GM23338 (cell line): ENCODE measurements at regions not wholly inside any gene's neighbourhood (a gene's known extent, or its start where the extent isn't known, plus 50 kb on each side); places are given as distances from the start of the nearest gene placed in this dataset.

Source experiments
- ATAC-seq: fragments of 200-7000 bp; cut with Tn5 transposase; 3 replicates; pipeline ENCODE4 v1.9.1; 2020
- DNase-seq: peaks from one replicate; pipeline ENCODE4 v3.0.0-alpha.2; 2015; ENCODE audit warnings: low spot score
- H2AFZ ChIP-seq: fragments of 200-600 bp; sonication (generic); 2 replicates; pipeline ENCODE4 v1.8.0; 2016; ENCODE audit warnings: antibody characterized with exemption, mild to moderate bottlenecking, moderate library complexity
- H3F3A ChIP-seq: fragments of 200-600 bp; sonication (generic); replicated peaks from 2 replicates; pipeline ENCODE4 v1.8.0; 2017; ENCODE audit warnings: antibody characterized with exemption, mixed run types, low read depth
- H3K27ac ChIP-seq: fragments of 200-600 bp; sonication (generic); 2 replicates; pipeline ENCODE4 v1.6.1; 2016; ENCODE audit warnings: low read depth
- H3K27me3 ChIP-seq: fragments of 200-600 bp; sonication (generic); 2 replicates; pipeline ENCODE4 v1.8.0; 2016; ENCODE audit warnings: mild to moderate bottlenecking, mixed run types, moderate library complexity; ENCODE audit not compliant: insufficient read depth
- H3K36me3 ChIP-seq: fragments of 200-600 bp; sonication (generic); 2 replicates; pipeline ENCODE4 v1.8.0; 2016; ENCODE audit warnings: mild to moderate bottlenecking; ENCODE audit not compliant: insufficient read depth
- H3K4me1 ChIP-seq: fragments of 200-600 bp; sonication (generic); 2 replicates; pipeline ENCODE4 v1.8.0; 2016; ENCODE audit warnings: mild to moderate bottlenecking, moderate library complexity; ENCODE audit not compliant: insufficient read depth
- H3K4me2 ChIP-seq: fragments of 200-600 bp; sonication (generic); 2 replicates; pipeline ENCODE4 v1.7.1; 2017; ENCODE audit warnings: mixed run types
- H3K4me3 ChIP-seq: fragments of 200-600 bp; sonication (generic); 2 replicates; pipeline ENCODE4 v1.6.1; 2016; ENCODE audit warnings: mixed run types
- H3K79me2 ChIP-seq: fragments of 200-600 bp; sonication (generic); replicated peaks from 2 replicates; pipeline ENCODE4 v1.8.0; 2017; ENCODE audit warnings: mild to moderate bottlenecking; ENCODE audit not compliant: insufficient read depth
- H3K9me2 ChIP-seq: fragments of 200-600 bp; sonication (generic); 2 replicates; pipeline ENCODE4 v1.8.0; 2017; ENCODE audit not compliant: insufficient read depth
- H4K20me1 ChIP-seq: fragments of 200-600 bp; sonication (generic); replicated peaks from 2 replicates; pipeline ENCODE4 v1.8.0; 2017; ENCODE audit warnings: mild to moderate bottlenecking; ENCODE audit not compliant: insufficient read depth
- H3K27ac Mint-ChIP-seq: 2 replicates; pipeline ENCODE4 v1.8.0; 2020; ENCODE audit warnings: inconsistent platforms, mild to moderate bottlenecking, moderate library complexity, mixed read lengths
- H3K27me3 Mint-ChIP-seq: 3 replicates; pipeline ENCODE4 v1.8.0; 2022; ENCODE audit warnings: low read depth, mild to moderate bottlenecking, moderate library complexity, mixed read lengths, inconsistent platforms; ENCODE audit not compliant: insufficient read depth, poor library complexity
- H3K36me3 Mint-ChIP-seq: 3 replicates; pipeline ENCODE4 v1.8.0; 2021; ENCODE audit warnings: low read depth, mild to moderate bottlenecking, inconsistent platforms, moderate library complexity, mixed read lengths
- H3K4me1 Mint-ChIP-seq: 3 replicates; pipeline ENCODE4 v1.8.0; 2020; ENCODE audit warnings: mild to moderate bottlenecking, inconsistent platforms, mixed read lengths
- H3K4me3 Mint-ChIP-seq: 3 replicates; pipeline ENCODE4 v1.8.0; 2021; ENCODE audit warnings: moderate library complexity, mild to moderate bottlenecking, inconsistent platforms, mixed read lengths
- H3K9me3 Mint-ChIP-seq: 3 replicates; pipeline ENCODE4 v1.8.0; 2020; ENCODE audit warnings: moderate library complexity, mild to moderate bottlenecking, inconsistent platforms, mixed read lengths
- JUNB ChIP-seq: IDR thresholded peaks from one replicate; pipeline ENCODE4 v1.6.1; 2016; ENCODE audit warnings: antibody characterized with exemption; ENCODE audit not compliant: unreplicated experiment
- NANOG ChIP-seq: IDR thresholded peaks from 2 replicates; pipeline ENCODE4 v1.6.1; 2016; ENCODE audit warnings: antibody characterized with exemption, borderline replicate concordance
- ZNF331 ChIP-seq: fragments of 250-450 bp; sonication (Bioruptor Pico); IDR thresholded peaks from 2 replicates; pipeline ENCODE4 v1.5.0; 2020; ENCODE audit warnings: low read depth, mild to moderate bottlenecking, moderate library complexity
- TF ChIP-seq, protein P1 (sequence below), 2 experiments: fragments of 200-600 bp in 1 of 2; sonication (generic) in 1 of 2; conservative IDR thresholded peaks; 2 replicates each; pipeline versions ENCODE4 v1.5.1 to v1.6.1; 2016 to 2017; ENCODE audit warnings: antibody characterized with exemption in 2 of 2, low read depth in 2 of 2, mild to moderate bottlenecking in 2 of 2, moderate library complexity in 1 of 2
- TF ChIP-seq, protein P2 (sequence below): IDR thresholded peaks from 2 replicates; pipeline ENCODE4 v1.6.1; 2016; ENCODE audit warnings: antibody characterized with exemption

DNA sequence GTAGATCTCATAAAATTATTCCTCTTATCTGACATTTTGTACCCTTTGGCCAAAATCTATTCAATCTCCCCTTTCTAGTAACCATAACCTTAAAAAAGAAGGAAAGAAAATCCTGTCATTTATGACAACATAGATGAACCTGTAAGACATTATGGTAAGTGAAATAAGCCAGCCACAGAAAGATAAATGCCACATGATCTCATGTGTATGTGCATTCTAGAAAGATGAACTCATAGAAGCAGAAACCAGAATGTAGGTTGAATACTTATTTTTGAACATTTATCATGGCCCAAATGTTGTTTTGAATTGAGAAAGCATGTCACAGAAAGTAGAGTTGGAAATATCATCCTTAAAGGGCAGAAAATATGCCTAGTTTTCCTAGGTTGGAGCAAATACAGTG is 1053.6 kb downstream of the SLC6A15 start:
- H3K9me3 Mint-ChIP-seq = peaks cover 20% of the 10 kb centered on the region
- Histone ChIP-seq H3K4me3 (no peak overlapping the region), H3K4me2 (no peak overlapping the region), H3K27ac (no peak overlapping the region), H3K36me3 (no peaks in the 10 kb centered on the region), H4K20me1 (no peaks in the 10 kb centered on the region), H3F3A (no peaks in the 10 kb centered on the region), H2AFZ (no peak overlapping the region), H3K4me1 (no peaks in the 10 kb centered on the region), H3K9me2 (peaks cover 11% of the 10 kb centered on the region; the same call in 1 of the 2 replicates), H3K79me2 (no peaks in the 10 kb centered on the region), H3K27me3 (no peaks in the 10 kb centered on the region)
- H3K4me1 Mint-ChIP-seq = peaks cover 3% of the 10 kb centered on the region; the same call in 2 of the 3 replicates
- no peak overlapping the region for H3K4me3 Mint-ChIP-seq
- TF ChIP-seq, protein P1, sequence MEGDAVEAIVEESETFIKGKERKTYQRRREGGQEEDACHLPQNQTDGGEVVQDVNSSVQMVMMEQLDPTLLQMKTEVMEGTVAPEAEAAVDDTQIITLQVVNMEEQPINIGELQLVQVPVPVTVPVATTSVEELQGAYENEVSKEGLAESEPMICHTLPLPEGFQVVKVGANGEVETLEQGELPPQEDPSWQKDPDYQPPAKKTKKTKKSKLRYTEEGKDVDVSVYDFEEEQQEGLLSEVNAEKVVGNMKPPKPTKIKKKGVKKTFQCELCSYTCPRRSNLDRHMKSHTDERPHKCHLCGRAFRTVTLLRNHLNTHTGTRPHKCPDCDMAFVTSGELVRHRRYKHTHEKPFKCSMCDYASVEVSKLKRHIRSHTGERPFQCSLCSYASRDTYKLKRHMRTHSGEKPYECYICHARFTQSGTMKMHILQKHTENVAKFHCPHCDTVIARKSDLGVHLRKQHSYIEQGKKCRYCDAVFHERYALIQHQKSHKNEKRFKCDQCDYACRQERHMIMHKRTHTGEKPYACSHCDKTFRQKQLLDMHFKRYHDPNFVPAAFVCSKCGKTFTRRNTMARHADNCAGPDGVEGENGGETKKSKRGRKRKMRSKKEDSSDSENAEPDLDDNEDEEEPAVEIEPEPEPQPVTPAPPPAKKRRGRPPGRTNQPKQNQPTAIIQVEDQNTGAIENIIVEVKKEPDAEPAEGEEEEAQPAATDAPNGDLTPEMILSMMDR (conservative IDR thresholded peaks at IDR 0.05; ENCODE audit: low read depth in 2 of 2) = no peak
- no peak for TF ChIP-seq JUNB
- ATAC-seq (no peak), DNase-seq (no peak)
- H3K27ac Mint-ChIP-seq = no peak overlapping the region
- peaks cover 9% of the 10 kb centered on the region for H3K27me3 Mint-ChIP-seq
- peaks cover 18% of the 10 kb centered on the region; the same call in 2 of the 3 replicates for H3K36me3 Mint-ChIP-seq

DNA sequence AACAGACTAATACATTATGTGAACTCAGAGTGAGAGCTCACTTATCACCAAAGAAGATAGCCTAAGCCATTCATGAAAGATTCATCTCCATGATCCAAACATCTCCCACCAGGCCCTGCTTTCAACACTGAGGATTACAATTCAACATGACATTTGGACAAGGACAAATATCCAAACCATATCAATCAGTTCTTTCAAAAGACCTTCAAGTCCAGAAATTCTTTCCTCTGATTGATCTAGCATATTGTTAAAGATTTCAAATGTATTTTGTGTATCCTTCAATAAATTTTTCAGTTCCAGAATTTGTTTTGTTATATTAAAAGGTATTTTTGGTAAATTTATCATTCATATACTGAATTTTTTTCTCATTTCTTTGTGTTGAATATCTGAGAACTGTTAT is 1055.8 kb downstream of the SLC6A15 start:
- no peak overlapping the region for H3K4me3 Mint-ChIP-seq
- H3K9me2 ChIP-seq = peaks cover 19% of the 10 kb centered on the region; the same call in 1 of the 2 replicates
- DNase-seq (no peak), ATAC-seq (no peak)
- no peak overlapping the region for H3K4me2 ChIP-seq
- H3K36me3 ChIP-seq = no peaks in the 10 kb centered on the region
- peaks cover 18% of the 10 kb centered on the region; the same call in 2 of the 3 replicates for H3K36me3 Mint-ChIP-seq
- no peak overlapping the region for H3K27ac Mint-ChIP-seq
- H3K4me1 Mint-ChIP-seq = peaks cover 3% of the 10 kb centered on the region; the same call in 2 of the 3 replicates
- H2AFZ ChIP-seq = no peak overlapping the region
- no peaks in the 10 kb centered on the region for H3K4me1 ChIP-seq
- H4K20me1 ChIP-seq = no peaks in the 10 kb centered on the region
- H3K4me3 ChIP-seq = no peak overlapping the region
- no peaks in the 10 kb centered on the region for H3K27me3 ChIP-seq
- TF ChIP-seq NANOG = no peak
- TF ChIP-seq, protein P1 (conservative IDR thresholded peaks at IDR 0.05; ENCODE audit: low read depth in 2 of 2) = no peak
- TF ChIP-seq, protein P2, sequence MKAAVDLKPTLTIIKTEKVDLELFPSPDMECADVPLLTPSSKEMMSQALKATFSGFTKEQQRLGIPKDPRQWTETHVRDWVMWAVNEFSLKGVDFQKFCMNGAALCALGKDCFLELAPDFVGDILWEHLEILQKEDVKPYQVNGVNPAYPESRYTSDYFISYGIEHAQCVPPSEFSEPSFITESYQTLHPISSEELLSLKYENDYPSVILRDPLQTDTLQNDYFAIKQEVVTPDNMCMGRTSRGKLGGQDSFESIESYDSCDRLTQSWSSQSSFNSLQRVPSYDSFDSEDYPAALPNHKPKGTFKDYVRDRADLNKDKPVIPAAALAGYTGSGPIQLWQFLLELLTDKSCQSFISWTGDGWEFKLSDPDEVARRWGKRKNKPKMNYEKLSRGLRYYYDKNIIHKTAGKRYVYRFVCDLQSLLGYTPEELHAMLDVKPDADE = no peak
- no peak for TF ChIP-seq JUNB
- no peak for TF ChIP-seq ZNF331
- no peak overlapping the region for H3K27ac ChIP-seq
- H3K79me2 ChIP-seq = no peaks in the 10 kb centered on the region
- peaks cover 9% of the 10 kb centered on the region for H3K27me3 Mint-ChIP-seq
- peaks cover 20% of the 10 kb centered on the region for H3K9me3 Mint-ChIP-seq
- no peaks in the 10 kb centered on the region for H3F3A ChIP-seq
